MM.1S (cell line): ENCODE measurements at regions not wholly inside any gene's neighbourhood (a gene's known extent, or its start where the extent isn't known, plus 50 kb on each side); places are given as distances from the start of the nearest gene placed in this dataset.

ENCODE experiments used
- CTCF ChIP-seq: fragments of 300-600 bp; sonication (generic); IDR thresholded peaks from 2 replicates; pipeline ENCODE4 v1.5.1; 2016; ENCODE audit warnings: antibody characterized with exemption, low read length, mixed read lengths
- EZH2 ChIP-seq: fragments of 300-600 bp; sonication (generic); optimal IDR thresholded peaks from 2 replicates; pipeline ENCODE3; 2017; ENCODE audit warnings: low read depth, mild to moderate bottlenecking, antibody characterized with exemption, low read length, mixed read lengths

DNA sequence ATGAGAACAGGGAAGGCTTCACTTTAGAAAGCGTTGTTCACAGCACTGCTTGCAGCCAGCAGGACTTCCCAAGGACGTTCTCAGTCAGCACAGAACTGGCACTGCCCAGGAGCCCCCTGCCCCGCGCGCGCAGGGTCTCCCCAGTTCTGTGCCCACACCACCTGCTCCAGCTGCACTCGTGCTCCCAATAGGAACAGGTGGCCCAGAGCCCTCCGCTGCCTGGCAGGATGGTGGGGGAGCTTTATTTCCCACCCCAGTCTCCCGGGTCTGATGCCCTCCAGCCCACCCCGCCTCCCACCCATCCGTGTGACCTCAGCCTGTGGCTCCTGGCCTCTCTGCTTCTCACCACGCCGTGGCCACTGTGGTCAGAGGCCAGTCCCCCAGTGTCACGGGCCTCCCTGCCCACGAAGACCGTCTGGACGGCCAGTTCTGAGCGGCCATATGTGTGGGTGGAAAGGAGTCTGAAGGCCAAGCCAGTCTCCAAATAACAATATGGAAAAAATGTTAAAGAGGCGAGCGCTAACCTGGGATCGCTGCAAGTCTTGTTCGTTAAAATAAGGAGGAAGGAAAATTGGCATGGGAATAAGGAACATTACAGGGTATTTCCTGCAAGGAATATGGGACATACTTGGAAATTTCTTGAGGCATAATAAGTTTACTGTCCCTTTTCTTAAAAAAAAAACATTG, 54.6 kb upstream of the PCSK6 start:
- TF ChIP-seq CTCF (no peak), EZH2 (no peak)
